NCI-H774 (cell line): ENCODE measurements at regions not wholly inside any gene's neighbourhood (a gene's known extent, or its start where the extent isn't known, plus 50 kb on each side); places are given as distances from the start of the nearest gene placed in this dataset.
"Not testable (repeated sequence)": the region's sequence is repeated elsewhere in the genome, so short reads cannot be mapped to it uniquely, and the experiment has no call there.

Experiments used
- DNase-seq: peaks from one replicate; lab custom pipeline; 2025; lab: John Stamatoyannopoulos, UW

GRCh38 chr9:25453875-25454274, 224.4 kb downstream of the TUSC1 start:
- DNase-seq, result no peak

GRCh38 chr9:25449503-25449902, 228.7 kb downstream of the TUSC1 start:
- no peak for DNase-seq

GRCh38 chr9:25445721-25446120, 232.5 kb downstream of the TUSC1 start:
- not testable (repeated sequence) for DNase-seq

GRCh38 chr9:25442526-25442925, 235.7 kb downstream of the TUSC1 start:
- DNase-seq, result no peak

- DNase-seq, result no peak
Measured at GRCh38 chr9:25427898-25428297, 250.3 kb downstream of the TUSC1 start.

GRCh38 chr9:25427290-25427689, 251.0 kb downstream of the TUSC1 start:
- no peak for DNase-seq

- no peak for DNase-seq
Measured at GRCh38 chr9:25421560-25421959, 256.7 kb downstream of the TUSC1 start.

GRCh38 chr9:25418974-25419373, 259.3 kb downstream of the TUSC1 start:
- no peak for DNase-seq

GRCh38 chr9:25415718-25416117, 262.5 kb downstream of the TUSC1 start:
- no peak for DNase-seq

GRCh38 chr9:25412646-25413045, 265.6 kb downstream of the TUSC1 start:
- DNase-seq, result no peak

- DNase-seq, result no peak
Measured at GRCh38 chr9:25397746-25398145, 280.5 kb downstream of the TUSC1 start.

GRCh38 chr9:25396828-25397227, 281.4 kb downstream of the TUSC1 start:
- no peak for DNase-seq

GRCh38 chr9:25381141-25381540, 297.1 kb downstream of the TUSC1 start:
- DNase-seq, result no peak

GRCh38 chr9:25377039-25377438, 301.2 kb downstream of the TUSC1 start:
- no peak for DNase-seq

GRCh38 chr9:25374281-25374680, 304.0 kb downstream of the TUSC1 start:
- no peak for DNase-seq

- DNase-seq, result no peak
Measured at GRCh38 chr9:25366906-25367305, 311.3 kb downstream of the TUSC1 start.

- no peak for DNase-seq
Measured at GRCh38 chr9:25353783-25354182, 324.5 kb downstream of the TUSC1 start.

GRCh38 chr9:25350011-25350410, 328.2 kb downstream of the TUSC1 start:
- no peak for DNase-seq

- no peak for DNase-seq
Measured at GRCh38 chr9:25322142-25322541, 356.1 kb downstream of the TUSC1 start.

GRCh38 chr9:25310961-25311360, 367.3 kb downstream of the TUSC1 start:
- DNase-seq, result no peak

- DNase-seq, result no peak
Measured at GRCh38 chr9:25308549-25308948, 369.7 kb downstream of the TUSC1 start.

- no peak for DNase-seq
Measured at GRCh38 chr9:25302601-25303000, 375.6 kb downstream of the TUSC1 start.

- DNase-seq, result not testable (repeated sequence)
Measured at GRCh38 chr9:25288195-25288594, 390.0 kb downstream of the TUSC1 start.

GRCh38 chr9:25284365-25284764, 393.9 kb downstream of the TUSC1 start:
- no peak for DNase-seq

- no peak for DNase-seq
Measured at GRCh38 chr9:25282946-25283345, 395.3 kb downstream of the TUSC1 start.
